ENCODE measurements at regions not wholly inside any gene's neighbourhood (a gene's known extent, or its start where the extent isn't known, plus 50 kb on each side); places are given as distances from the start of the nearest gene placed in this dataset.

GRCh38 chr2:59622599-59623308 is 930.7 kb downstream of the BCL11A start:
- no peaks in the 10 kb centered on the region for H3K36me3 ChIP-seq (ENCODE audit: control insufficient read depth, insufficient read depth, low read length)
- no peak for TF ChIP-seq CTCF (IDR thresholded peaks at IDR 0.05; ENCODE audit: insufficient read depth, low read length, poor library complexity, severe bottlenecking)
- no peak overlapping the region for H3K4me3 ChIP-seq (ENCODE audit: low read depth, low read length)
- no peak for DNase-seq (ENCODE audit: low read depth)
- H3K27me3 ChIP-seq (ENCODE audit: control insufficient read depth, insufficient read depth, low read length), result no peaks in the 10 kb centered on the region

- no peak for TF ChIP-seq CTCF (IDR thresholded peaks at IDR 0.05; ENCODE audit: insufficient read depth, low read length, poor library complexity, severe bottlenecking)
- Histone ChIP-seq H3K36me3 (ENCODE audit: control insufficient read depth, insufficient read depth, low read length) (no peaks in the 10 kb centered on the region), H3K4me3 (ENCODE audit: low read depth, low read length) (no peak overlapping the region), H3K27me3 (ENCODE audit: control insufficient read depth, insufficient read depth, low read length) (no peaks in the 10 kb centered on the region)
- DNase-seq (ENCODE audit: low read depth), result no peak
Measured at GRCh38 chr2:59604123-59604522, 949.3 kb downstream of the BCL11A start.

- no peak for DNase-seq (ENCODE audit: low read depth)
- H3K36me3 ChIP-seq (ENCODE audit: control insufficient read depth, insufficient read depth, low read length), result no peaks in the 10 kb centered on the region
- H3K27me3 ChIP-seq (ENCODE audit: control insufficient read depth, insufficient read depth, low read length), result no peaks in the 10 kb centered on the region
- TF ChIP-seq CTCF (IDR thresholded peaks at IDR 0.05; ENCODE audit: insufficient read depth, low read length, poor library complexity, severe bottlenecking), result no peak
- no peak overlapping the region for H3K4me3 ChIP-seq (ENCODE audit: low read depth, low read length)
Measured at GRCh38 chr2:59594671-59595222, 958.7 kb downstream of the BCL11A start.

- TF ChIP-seq CTCF (IDR thresholded peaks at IDR 0.05; ENCODE audit: insufficient read depth, low read length, poor library complexity, severe bottlenecking), result no peak
- H3K27me3 ChIP-seq (ENCODE audit: control insufficient read depth, insufficient read depth, low read length), result no peaks in the 10 kb centered on the region
- no peak for DNase-seq (ENCODE audit: low read depth)
- H3K36me3 ChIP-seq (ENCODE audit: control insufficient read depth, insufficient read depth, low read length), result no peaks in the 10 kb centered on the region
- no peak overlapping the region for H3K4me3 ChIP-seq (ENCODE audit: low read depth, low read length)
Measured at GRCh38 chr2:59590798-59591197, 962.7 kb downstream of the BCL11A start.

- no peaks in the 10 kb centered on the region for H3K27me3 ChIP-seq (ENCODE audit: control insufficient read depth, insufficient read depth, low read length)
- no peaks in the 10 kb centered on the region for H3K36me3 ChIP-seq (ENCODE audit: control insufficient read depth, insufficient read depth, low read length)
- DNase-seq (ENCODE audit: low read depth), result no peak
Measured at GRCh38 chr2:59589881-59590280, 963.6 kb downstream of the BCL11A start.

More at GRCh38 chr2:59589881-59590280, 963.6 kb downstream of the BCL11A start:
- H3K4me3 ChIP-seq (ENCODE audit: low read depth, low read length), result no peak overlapping the region
- TF ChIP-seq CTCF (IDR thresholded peaks at IDR 0.05; ENCODE audit: insufficient read depth, low read length, poor library complexity, severe bottlenecking), result no peak

Measured in kidney epithelial cell (primary cell).